ENCODE measurements at regions not wholly inside any gene's neighbourhood (a gene's known extent, or its start where the extent isn't known, plus 50 kb on each side); places are given as distances from the start of the nearest gene placed in this dataset.

DNA sequence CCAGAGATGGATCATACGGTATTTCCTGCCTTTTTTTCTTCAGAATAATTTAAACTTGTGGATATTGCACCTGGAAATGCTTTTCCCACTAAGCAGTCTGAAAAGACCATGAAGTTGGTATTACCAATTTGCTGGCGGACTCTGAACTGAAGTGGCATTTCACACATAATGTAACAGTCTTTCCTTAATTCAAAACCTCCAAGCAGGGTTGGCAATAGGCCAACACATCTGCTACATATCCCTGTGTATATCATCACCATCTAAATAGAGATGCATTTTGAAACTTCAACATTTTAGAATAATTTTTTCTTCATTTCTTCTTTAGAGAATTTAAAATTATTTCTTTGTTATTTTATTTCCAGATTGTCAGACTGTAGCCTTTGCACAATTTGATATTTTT, 100.5 kb downstream of the TSPAN8 start (continued):
- TF ChIP-seq, protein P1, sequence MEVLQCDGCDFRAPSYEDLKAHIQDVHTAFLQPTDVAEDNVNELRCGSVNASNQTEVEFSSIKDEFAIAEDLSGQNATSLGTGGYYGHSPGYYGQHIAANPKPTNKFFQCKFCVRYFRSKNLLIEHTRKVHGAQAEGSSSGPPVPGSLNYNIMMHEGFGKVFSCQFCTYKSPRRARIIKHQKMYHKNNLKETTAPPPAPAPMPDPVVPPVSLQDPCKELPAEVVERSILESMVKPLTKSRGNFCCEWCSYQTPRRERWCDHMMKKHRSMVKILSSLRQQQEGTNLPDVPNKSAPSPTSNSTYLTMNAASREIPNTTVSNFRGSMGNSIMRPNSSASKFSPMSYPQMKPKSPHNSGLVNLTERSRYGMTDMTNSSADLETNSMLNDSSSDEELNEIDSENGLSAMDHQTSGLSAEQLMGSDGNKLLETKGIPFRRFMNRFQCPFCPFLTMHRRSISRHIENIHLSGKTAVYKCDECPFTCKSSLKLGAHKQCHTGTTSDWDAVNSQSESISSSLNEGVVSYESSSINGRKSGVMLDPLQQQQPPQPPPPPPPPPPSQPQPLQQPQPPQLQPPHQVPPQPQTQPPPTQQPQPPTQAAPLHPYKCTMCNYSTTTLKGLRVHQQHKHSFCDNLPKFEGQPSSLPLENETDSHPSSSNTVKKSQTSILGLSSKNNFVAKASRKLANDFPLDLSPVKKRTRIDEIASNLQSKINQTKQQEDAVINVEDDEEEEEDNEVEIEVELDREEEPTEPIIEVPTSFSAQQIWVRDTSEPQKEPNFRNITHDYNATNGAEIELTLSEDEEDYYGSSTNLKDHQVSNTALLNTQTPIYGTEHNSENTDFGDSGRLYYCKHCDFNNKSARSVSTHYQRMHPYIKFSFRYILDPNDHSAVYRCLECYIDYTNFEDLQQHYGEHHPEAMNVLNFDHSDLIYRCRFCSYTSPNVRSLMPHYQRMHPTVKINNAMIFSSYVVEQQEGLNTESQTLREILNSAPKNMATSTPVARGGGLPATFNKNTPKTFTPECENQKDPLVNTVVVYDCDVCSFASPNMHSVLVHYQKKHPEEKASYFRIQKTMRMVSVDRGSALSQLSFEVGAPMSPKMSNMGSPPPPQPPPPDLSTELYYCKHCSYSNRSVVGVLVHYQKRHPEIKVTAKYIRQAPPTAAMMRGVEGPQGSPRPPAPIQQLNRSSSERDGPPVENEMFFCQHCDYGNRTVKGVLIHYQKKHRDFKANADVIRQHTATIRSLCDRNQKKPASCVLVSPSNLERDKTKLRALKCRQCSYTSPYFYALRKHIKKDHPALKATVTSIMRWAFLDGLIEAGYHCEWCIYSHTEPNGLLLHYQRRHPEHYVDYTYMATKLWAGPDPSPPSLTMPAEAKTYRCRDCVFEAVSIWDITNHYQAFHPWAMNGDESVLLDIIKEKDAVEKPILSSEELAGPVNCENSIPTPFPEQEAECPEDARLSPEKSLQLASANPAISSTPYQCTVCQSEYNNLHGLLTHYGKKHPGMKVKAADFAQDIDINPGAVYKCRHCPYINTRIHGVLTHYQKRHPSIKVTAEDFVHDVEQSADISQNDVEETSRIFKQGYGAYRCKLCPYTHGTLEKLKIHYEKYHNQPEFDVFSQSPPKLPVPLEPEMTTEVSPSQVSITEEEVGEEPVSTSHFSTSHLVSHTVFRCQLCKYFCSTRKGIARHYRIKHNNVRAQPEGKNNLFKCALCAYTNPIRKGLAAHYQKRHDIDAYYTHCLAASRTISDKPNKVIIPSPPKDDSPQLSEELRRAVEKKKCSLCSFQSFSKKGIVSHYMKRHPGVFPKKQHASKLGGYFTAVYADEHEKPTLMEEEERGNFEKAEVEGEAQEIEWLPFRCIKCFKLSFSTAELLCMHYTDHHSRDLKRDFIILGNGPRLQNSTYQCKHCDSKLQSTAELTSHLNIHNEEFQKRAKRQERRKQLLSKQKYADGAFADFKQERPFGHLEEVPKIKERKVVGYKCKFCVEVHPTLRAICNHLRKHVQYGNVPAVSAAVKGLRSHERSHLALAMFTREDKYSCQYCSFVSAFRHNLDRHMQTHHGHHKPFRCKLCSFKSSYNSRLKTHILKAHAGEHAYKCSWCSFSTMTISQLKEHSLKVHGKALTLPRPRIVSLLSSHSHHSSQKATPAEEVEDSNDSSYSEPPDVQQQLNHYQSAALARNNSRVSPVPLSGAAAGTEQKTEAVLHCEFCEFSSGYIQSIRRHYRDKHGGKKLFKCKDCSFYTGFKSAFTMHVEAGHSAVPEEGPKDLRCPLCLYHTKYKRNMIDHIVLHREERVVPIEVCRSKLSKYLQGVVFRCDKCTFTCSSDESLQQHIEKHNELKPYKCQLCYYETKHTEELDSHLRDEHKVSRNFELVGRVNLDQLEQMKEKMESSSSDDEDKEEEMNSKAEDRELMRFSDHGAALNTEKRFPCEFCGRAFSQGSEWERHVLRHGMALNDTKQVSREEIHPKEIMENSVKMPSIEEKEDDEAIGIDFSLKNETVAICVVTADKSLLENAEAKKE (CRISPR knock-in tag; IDR thresholded peaks at IDR 0.05) = no peak
- TF ChIP-seq EZH2 (IDR thresholded peaks at IDR 0.05; ENCODE audit: low read depth, unreplicated experiment) = no peak
- TF ChIP-seq NANOG (IDR thresholded peaks at IDR 0.05; ENCODE audit: borderline replicate concordance) = no peak
- no peak for TF ChIP-seq POLR2AphosphoS5 (IDR thresholded peaks at IDR 0.05; ENCODE audit: low read depth)
- no peak for TF ChIP-seq JUNB (IDR thresholded peaks at IDR 0.05; ENCODE audit: unreplicated experiment)

GRCh38 chr12:71054551-71054950, 103.2 kb downstream of the TSPAN8 start:
- Histone ChIP-seq H3K79me2 (replicated peaks; ENCODE audit: insufficient read depth) (no peaks in the 10 kb centered on the region), H3K4me1 (ENCODE audit: insufficient read depth) (no peaks in the 10 kb centered on the region), H3F3A (replicated peaks; ENCODE audit: low read depth) (no peaks in the 10 kb centered on the region), H2AFZ (no peak overlapping the region), H3K27me3 (ENCODE audit: insufficient read depth) (no peaks in the 10 kb centered on the region), H3K9me2 (ENCODE audit: insufficient read depth) (peaks cover 26% of the 10 kb centered on the region), H3K4me2 (no peak overlapping the region), H4K20me1 (replicated peaks; ENCODE audit: insufficient read depth) (no peaks in the 10 kb centered on the region), H3K27ac (ENCODE audit: low read depth) (no peak overlapping the region), H3K4me3 (no peak overlapping the region), H3K36me3 (ENCODE audit: insufficient read depth) (no peaks in the 10 kb centered on the region)
- H3K36me3 Mint-ChIP-seq (ENCODE audit: low read depth) = no peaks in the 10 kb centered on the region
- TF ChIP-seq ZNF331 (CRISPR knock-in tag; IDR thresholded peaks at IDR 0.05; ENCODE audit: low read depth) (no peak), ZNF114 (CRISPR knock-in tag; IDR thresholded peaks at IDR 0.05) (no peak), CREB1 (CRISPR knock-in tag; IDR thresholded peaks at IDR 0.05; ENCODE audit: low read depth) (no peak)
- TF ChIP-seq, protein P2, sequence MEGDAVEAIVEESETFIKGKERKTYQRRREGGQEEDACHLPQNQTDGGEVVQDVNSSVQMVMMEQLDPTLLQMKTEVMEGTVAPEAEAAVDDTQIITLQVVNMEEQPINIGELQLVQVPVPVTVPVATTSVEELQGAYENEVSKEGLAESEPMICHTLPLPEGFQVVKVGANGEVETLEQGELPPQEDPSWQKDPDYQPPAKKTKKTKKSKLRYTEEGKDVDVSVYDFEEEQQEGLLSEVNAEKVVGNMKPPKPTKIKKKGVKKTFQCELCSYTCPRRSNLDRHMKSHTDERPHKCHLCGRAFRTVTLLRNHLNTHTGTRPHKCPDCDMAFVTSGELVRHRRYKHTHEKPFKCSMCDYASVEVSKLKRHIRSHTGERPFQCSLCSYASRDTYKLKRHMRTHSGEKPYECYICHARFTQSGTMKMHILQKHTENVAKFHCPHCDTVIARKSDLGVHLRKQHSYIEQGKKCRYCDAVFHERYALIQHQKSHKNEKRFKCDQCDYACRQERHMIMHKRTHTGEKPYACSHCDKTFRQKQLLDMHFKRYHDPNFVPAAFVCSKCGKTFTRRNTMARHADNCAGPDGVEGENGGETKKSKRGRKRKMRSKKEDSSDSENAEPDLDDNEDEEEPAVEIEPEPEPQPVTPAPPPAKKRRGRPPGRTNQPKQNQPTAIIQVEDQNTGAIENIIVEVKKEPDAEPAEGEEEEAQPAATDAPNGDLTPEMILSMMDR (conservative IDR thresholded peaks at IDR 0.05; ENCODE audit: low read depth in 2 of 2) = no peak
- DNase-seq (ENCODE audit: low spot score) = no peak
- no peak overlapping the region for H3K4me3 Mint-ChIP-seq
- no peak for ATAC-seq
- H3K27me3 Mint-ChIP-seq (ENCODE audit: insufficient read depth, low read depth, poor library complexity) = no peaks in the 10 kb centered on the region
- no peak overlapping the region for H3K27ac Mint-ChIP-seq
- H3K9me3 Mint-ChIP-seq = peaks cover 4% of the 10 kb centered on the region; the same call in 1 of the 3 replicates
- no peaks in the 10 kb centered on the region for H3K4me1 Mint-ChIP-seq
